ENCODE measurements at regions not wholly inside any gene's neighbourhood (a gene's known extent, or its start where the extent isn't known, plus 50 kb on each side); places are given as distances from the start of the nearest gene placed in this dataset.

DNA sequence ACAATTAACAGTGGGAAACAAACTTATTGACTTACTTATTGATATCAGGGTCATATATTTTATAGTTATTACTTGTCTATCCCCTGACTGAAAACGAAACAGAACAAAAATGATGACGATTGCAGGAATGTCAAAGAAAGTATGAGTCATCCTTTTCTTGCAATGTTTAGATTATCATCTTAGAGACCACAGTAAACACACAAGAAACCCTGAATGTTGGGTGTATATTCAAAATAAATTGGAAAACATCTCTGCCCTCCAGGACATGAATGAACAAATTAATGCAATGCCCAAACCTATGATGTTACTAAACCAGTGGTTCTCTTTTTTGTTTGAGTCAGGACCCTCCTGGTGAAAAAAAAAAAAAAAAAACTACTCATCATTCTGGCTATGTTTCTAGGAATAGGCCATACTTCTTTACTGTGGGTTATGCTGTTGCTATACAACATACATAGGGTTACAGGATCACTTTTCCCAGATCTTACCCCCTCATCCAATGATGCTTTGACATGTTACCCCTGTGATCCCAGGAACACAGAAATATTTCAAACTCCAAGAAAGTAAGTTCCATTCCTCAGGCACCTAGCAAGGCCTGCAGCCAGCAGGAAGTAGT is 623.4 kb upstream of the IGFBP3 start:
- H3K36me3 ChIP-seq (ENCODE audit: control insufficient read depth in 3 of 3, insufficient read depth in 3 of 3, low read length in 3 of 3), result no peaks in the 10 kb centered on the region
- no peaks in the 10 kb centered on the region for H3K9me3 ChIP-seq (ENCODE audit: control insufficient read depth in 3 of 3, low read length in 3 of 3)
- H3K4me3 ChIP-seq (ENCODE audit: low read length in 3 of 3), result no peak overlapping the region
- H3K27me3 ChIP-seq (ENCODE audit: control insufficient read depth in 3 of 3, insufficient read depth in 3 of 3, low read length in 3 of 3), result no peaks in the 10 kb centered on the region
- no peak overlapping the region for H3K27ac ChIP-seq (ENCODE audit: low read depth, low read length)
- no peak overlapping the region for H3K9ac ChIP-seq (ENCODE audit: low read depth in 1 of 3, low read length in 3 of 3)
- H3K4me1 ChIP-seq (ENCODE audit: control insufficient read depth in 3 of 3, insufficient read depth in 3 of 3, low read length in 3 of 3), result no peaks in the 10 kb centered on the region

DNA sequence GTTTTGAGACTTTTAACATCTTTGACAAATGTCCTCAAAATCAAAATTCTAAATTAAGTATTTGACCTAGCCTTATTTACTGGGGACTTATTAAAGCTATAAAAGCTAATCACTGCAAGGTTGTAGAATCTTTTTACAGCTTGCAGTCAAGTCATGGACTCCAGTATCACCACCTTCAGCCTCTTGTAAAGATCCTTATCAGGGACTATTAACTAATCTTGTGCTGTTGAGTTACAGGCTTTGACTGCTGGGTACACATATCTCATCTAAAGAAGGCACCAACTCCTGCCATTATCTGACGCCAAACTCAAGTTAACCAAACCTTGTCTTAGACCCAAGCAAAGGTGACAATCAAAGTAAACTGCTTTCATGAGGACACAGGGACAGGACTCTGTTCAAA is 621.0 kb upstream of the IGFBP3 start:
- no peaks in the 10 kb centered on the region for H3K27me3 ChIP-seq (ENCODE audit: control insufficient read depth in 3 of 3, insufficient read depth in 3 of 3, low read length in 3 of 3)
- H3K4me1 ChIP-seq (ENCODE audit: control insufficient read depth in 3 of 3, insufficient read depth in 3 of 3, low read length in 3 of 3), result no peaks in the 10 kb centered on the region
- no peak overlapping the region for H3K27ac ChIP-seq (ENCODE audit: low read depth, low read length)
- no peak overlapping the region for H3K4me3 ChIP-seq (ENCODE audit: low read length in 3 of 3)
- no peak overlapping the region for H3K9ac ChIP-seq (ENCODE audit: low read depth in 1 of 3, low read length in 3 of 3)
- no peaks in the 10 kb centered on the region for H3K9me3 ChIP-seq (ENCODE audit: control insufficient read depth in 3 of 3, low read length in 3 of 3)
- H3K36me3 ChIP-seq (ENCODE audit: control insufficient read depth in 3 of 3, insufficient read depth in 3 of 3, low read length in 3 of 3), result no peaks in the 10 kb centered on the region

DNA sequence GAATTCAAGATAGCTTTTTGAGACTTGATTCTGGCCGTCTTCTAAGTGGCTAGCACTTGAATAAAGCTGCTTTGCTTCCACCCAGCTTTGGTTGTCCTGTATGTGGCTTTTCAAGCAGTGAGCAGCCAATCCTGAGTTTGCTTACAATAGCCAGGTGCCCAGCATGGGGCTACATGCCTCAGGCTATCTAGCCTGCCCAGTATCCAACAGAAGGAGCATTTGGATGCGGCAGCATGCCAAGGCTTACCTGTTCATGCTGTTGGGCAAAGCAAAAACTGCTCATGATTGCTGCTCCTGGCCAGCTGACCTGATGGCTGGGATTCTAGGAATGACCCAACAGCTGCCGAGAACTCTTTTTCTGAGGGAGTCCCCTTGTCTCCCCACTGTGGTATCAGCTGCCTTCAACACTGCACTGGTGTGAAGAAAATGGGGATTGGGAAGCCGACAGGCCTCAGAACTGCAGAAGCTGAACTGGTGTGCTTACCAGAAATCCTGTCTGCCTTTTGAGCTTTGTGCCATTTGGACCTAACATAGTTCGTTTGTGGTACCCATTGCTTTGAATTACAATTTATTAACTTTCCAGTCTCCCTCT is 618.9 kb upstream of the IGFBP3 start:
- Histone ChIP-seq H3K27me3 (ENCODE audit: control insufficient read depth in 3 of 3, insufficient read depth in 3 of 3, low read length in 3 of 3) (no peaks in the 10 kb centered on the region), H3K9me3 (ENCODE audit: control insufficient read depth in 3 of 3, low read length in 3 of 3) (no peaks in the 10 kb centered on the region), H3K36me3 (ENCODE audit: control insufficient read depth in 3 of 3, insufficient read depth in 3 of 3, low read length in 3 of 3) (no peaks in the 10 kb centered on the region), H3K27ac (ENCODE audit: low read depth, low read length) (no peak overlapping the region), H3K9ac (ENCODE audit: low read depth in 1 of 3, low read length in 3 of 3) (no peak overlapping the region), H3K4me3 (ENCODE audit: low read length in 3 of 3) (no peak overlapping the region), H3K4me1 (ENCODE audit: control insufficient read depth in 3 of 3, insufficient read depth in 3 of 3, low read length in 3 of 3) (no peaks in the 10 kb centered on the region)

DNA sequence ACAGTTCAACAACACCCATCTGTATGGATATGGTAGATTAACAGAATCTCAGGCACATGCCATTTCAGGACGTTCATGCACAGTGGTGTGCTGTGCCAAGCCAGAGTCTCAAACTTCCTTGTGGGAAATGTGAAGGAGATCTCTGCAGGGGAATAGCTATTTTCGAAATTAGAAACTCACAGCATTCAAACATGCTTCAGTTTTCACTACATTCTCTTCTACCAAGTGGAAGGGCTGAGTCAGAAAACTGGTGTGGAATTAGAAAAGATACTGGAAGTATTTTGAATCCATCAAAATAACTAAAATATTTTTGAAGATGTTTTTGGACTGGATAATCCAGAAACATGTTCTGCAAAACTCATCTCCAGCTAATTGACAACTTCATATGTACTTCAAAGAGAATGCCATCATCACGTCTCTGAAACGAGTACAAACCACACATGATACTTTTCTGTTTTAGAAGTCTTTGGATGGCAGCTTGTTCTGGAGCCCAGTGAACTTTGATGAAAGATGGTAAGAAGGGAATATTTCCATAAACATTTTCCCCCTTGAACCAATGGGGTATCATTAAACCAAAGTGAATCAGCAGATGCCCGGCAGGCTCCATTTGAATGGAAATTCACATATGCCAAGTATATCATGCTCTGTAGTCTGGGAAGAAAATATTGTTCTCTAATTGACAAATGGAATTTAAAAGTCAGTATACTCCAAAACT is 616.3 kb upstream of the IGFBP3 start:
- Histone ChIP-seq H3K4me1 (ENCODE audit: control insufficient read depth in 3 of 3, insufficient read depth in 3 of 3, low read length in 3 of 3) (no peaks in the 10 kb centered on the region), H3K9ac (ENCODE audit: low read depth in 1 of 3, low read length in 3 of 3) (no peak overlapping the region), H3K9me3 (ENCODE audit: control insufficient read depth in 3 of 3, low read length in 3 of 3) (no peaks in the 10 kb centered on the region), H3K27ac (ENCODE audit: low read depth, low read length) (no peak overlapping the region), H3K27me3 (ENCODE audit: control insufficient read depth in 3 of 3, insufficient read depth in 3 of 3, low read length in 3 of 3) (no peaks in the 10 kb centered on the region), H3K4me3 (ENCODE audit: low read length in 3 of 3) (no peak overlapping the region), H3K36me3 (ENCODE audit: control insufficient read depth in 3 of 3, insufficient read depth in 3 of 3, low read length in 3 of 3) (no peaks in the 10 kb centered on the region)

DNA sequence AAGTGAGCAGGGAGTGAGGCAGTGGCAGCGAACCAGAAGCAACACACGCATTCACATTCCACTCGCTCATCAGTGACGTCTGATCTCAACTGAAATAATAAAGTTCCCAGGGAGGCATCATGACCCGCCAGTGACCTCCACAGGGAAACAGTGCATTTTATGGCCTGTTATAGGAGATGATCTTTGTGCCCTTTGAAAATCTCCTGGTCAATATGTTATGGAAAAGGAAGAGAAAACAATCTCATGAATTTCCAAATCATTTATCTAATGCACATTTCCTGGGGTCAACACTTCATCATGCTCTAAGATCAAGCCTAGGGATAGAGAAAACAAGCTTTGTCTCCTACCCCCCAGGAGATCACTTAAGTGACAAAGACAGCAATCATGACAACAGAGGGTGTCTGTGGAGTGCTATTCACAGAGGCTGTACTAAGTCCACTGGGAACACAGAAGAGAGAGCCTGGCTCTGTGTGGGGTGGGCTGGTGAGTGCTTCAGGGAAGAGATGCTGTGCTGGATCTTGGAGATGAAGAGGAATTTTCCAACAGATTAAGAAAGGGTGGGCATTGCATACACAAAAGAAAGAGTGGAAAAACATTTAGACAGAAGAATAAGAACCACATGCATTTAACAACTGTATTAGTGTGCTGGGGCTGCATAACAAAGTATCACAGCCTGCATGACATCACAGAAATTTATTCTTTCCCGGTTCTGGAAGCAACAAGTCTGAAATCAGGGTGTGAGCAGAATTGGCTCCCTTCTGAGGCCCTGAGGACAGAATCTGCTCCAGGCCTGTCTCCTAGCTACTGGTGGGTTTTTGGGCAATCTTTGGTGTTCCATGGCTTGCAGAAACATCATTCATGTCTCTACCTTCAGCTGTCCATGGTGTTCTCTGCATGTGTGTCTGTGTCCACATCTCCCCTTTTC is 613.9 kb upstream of the IGFBP3 start:
- peaks cover 0 to 4% (median 0%) of the 10 kb centered on the region in 3 donors for H3K9me3 ChIP-seq (ENCODE audit: control insufficient read depth in 3 of 3, low read length in 3 of 3)
- no peak overlapping the region for H3K27ac ChIP-seq (ENCODE audit: low read depth, low read length)
- no peak overlapping the region for H3K4me3 ChIP-seq (ENCODE audit: low read length in 3 of 3)
- no peaks in the 10 kb centered on the region for H3K36me3 ChIP-seq (ENCODE audit: control insufficient read depth in 3 of 3, insufficient read depth in 3 of 3, low read length in 3 of 3)
- H3K9ac ChIP-seq (ENCODE audit: low read depth in 1 of 3, low read length in 3 of 3), result no peak overlapping the region
- H3K4me1 ChIP-seq (ENCODE audit: control insufficient read depth in 3 of 3, insufficient read depth in 3 of 3, low read length in 3 of 3), result no peaks in the 10 kb centered on the region
- no peaks in the 10 kb centered on the region for H3K27me3 ChIP-seq (ENCODE audit: control insufficient read depth in 3 of 3, insufficient read depth in 3 of 3, low read length in 3 of 3)

DNA sequence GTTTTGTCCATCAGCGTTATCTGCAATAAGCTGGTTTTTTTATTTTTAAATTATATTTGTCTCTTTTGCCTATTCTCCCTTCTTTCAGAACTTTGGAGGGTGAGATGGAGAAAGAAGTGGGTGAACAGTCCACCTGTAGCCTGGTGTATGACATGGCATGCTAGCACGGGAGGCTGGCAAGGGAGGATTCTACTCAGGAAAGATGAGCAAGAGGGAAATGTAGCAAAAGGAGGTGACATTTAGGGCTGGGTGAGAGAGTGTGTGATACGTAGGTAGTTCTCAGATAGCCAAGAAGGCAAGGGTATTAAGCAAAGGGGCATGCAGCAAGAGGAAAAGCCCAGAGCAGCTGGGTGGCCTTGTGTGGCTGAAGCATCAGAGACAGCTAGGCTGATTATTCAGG is 612.9 kb upstream of the IGFBP3 start:
- Histone ChIP-seq H3K27ac (ENCODE audit: low read depth, low read length) (no peak overlapping the region), H3K4me1 (ENCODE audit: control insufficient read depth in 3 of 3, insufficient read depth in 3 of 3, low read length in 3 of 3) (no peaks in the 10 kb centered on the region), H3K4me3 (ENCODE audit: low read length in 3 of 3) (no peak overlapping the region), H3K9me3 (ENCODE audit: control insufficient read depth in 3 of 3, low read length in 3 of 3) (peaks cover 0 to 6% (median 0%) of the 10 kb centered on the region in 3 donors), H3K36me3 (ENCODE audit: control insufficient read depth in 3 of 3, insufficient read depth in 3 of 3, low read length in 3 of 3) (no peaks in the 10 kb centered on the region), H3K9ac (ENCODE audit: low read depth in 1 of 3, low read length in 3 of 3) (no peak overlapping the region), H3K27me3 (ENCODE audit: control insufficient read depth in 3 of 3, insufficient read depth in 3 of 3, low read length in 3 of 3) (no peaks in the 10 kb centered on the region)

DNA sequence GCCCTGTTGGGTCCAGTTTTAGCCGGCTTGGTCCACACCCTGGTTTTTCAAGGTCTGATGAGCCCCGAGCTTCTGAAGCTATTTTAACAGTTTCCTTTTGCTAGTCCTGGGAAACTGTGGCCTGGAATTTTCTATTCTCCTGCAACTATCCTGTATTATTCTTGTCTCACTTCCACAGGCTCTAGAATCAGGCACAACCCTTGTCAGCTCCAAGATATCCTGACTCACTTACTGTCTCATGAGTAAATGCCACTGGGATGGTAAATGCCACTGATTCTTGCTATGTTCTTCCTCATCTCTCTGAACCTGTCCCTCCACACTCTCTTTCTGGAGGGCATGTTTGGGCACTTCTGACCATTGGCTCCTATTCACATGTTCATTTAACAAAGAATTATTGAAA is 611.5 kb upstream of the IGFBP3 start:
- Histone ChIP-seq H3K9me3 (ENCODE audit: control insufficient read depth in 3 of 3, low read length in 3 of 3) (peaks cover 0 to 8% (median 1%) of the 10 kb centered on the region in 3 donors), H3K27ac (ENCODE audit: low read depth, low read length) (no peak overlapping the region), H3K4me1 (ENCODE audit: control insufficient read depth in 3 of 3, insufficient read depth in 3 of 3, low read length in 3 of 3) (no peaks in the 10 kb centered on the region), H3K9ac (ENCODE audit: low read depth in 1 of 3, low read length in 3 of 3) (no peak overlapping the region), H3K27me3 (ENCODE audit: control insufficient read depth in 3 of 3, insufficient read depth in 3 of 3, low read length in 3 of 3) (no peaks in the 10 kb centered on the region), H3K4me3 (ENCODE audit: low read length in 3 of 3) (no peak overlapping the region), H3K36me3 (ENCODE audit: control insufficient read depth in 3 of 3, insufficient read depth in 3 of 3, low read length in 3 of 3) (no peaks in the 10 kb centered on the region)

DNA sequence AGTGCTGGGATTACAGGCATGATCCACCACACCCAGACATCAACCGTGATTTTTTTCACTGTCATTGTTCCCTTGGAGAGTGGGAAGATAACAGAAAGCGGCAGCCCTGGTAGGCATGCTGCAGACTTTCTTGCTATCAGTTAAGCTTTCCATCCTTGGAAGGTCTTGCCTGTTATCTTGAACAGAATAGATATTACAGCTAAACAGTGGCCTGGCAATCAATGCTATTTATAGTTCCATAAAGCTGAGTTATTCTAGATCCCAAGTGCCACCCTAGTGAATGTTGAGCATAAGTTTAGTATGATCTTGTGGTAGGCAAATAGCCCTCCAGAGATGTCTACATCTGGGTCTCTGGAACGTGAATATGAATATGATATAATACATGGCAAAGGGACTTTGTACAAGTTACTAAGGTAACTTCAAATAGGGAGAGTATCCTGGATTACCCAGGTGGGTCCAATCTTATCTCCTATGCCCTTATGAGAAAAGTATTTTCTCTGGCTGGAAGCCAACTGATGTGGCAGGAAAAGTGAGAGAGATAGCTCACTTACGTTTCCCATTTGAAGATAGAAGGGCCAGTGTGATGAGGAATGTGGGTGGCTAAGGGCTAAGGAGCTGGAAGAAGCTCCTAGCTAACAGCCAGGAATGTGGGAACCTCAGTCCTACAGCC is 609.1 kb upstream of the IGFBP3 start:
- no peak overlapping the region for H3K4me3 ChIP-seq (ENCODE audit: low read length in 3 of 3)

DNA sequence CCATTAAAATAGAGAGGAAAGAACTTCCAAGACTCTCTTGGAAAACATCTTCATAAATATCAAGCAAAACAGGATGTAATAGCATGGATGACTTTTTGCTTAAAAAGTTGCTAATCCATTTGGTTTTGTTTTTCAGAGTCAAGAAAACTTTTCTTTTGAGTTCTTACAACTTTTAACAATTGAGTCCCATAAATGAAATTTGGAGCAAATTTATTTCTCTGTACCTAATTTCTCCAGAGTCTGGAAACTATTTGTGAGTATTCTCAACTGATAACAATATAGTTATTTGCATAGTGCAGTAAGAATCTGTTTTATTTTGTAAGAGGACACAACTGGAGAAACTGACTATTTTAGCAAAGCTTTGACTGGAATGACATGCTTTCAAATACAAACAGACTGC is 606.3 kb upstream of the IGFBP3 start:
- Histone ChIP-seq H3K27me3 (ENCODE audit: control insufficient read depth in 3 of 3, insufficient read depth in 3 of 3, low read length in 3 of 3) (no peaks in the 10 kb centered on the region), H3K4me3 (ENCODE audit: low read length in 3 of 3) (no peak overlapping the region), H3K9me3 (ENCODE audit: control insufficient read depth in 3 of 3, low read length in 3 of 3) (peaks cover 0 to 8% (median 4%) of the 10 kb centered on the region in 3 donors), H3K27ac (ENCODE audit: low read depth, low read length) (no peak overlapping the region), H3K36me3 (ENCODE audit: control insufficient read depth in 3 of 3, insufficient read depth in 3 of 3, low read length in 3 of 3) (no peaks in the 10 kb centered on the region), H3K4me1 (ENCODE audit: control insufficient read depth in 3 of 3, insufficient read depth in 3 of 3, low read length in 3 of 3) (no peaks in the 10 kb centered on the region), H3K9ac (ENCODE audit: low read depth in 1 of 3, low read length in 3 of 3) (no peak overlapping the region)

More for the DNA sequence above, 609.1 kb upstream of the IGFBP3 start:
- peaks cover 0 to 8% (median 4%) of the 10 kb centered on the region in 3 donors for H3K9me3 ChIP-seq (ENCODE audit: control insufficient read depth in 3 of 3, low read length in 3 of 3)
- H3K9ac ChIP-seq (ENCODE audit: low read depth in 1 of 3, low read length in 3 of 3), result no peak overlapping the region
- no peaks in the 10 kb centered on the region for H3K27me3 ChIP-seq (ENCODE audit: control insufficient read depth in 3 of 3, insufficient read depth in 3 of 3, low read length in 3 of 3)
- H3K4me1 ChIP-seq (ENCODE audit: control insufficient read depth in 3 of 3, insufficient read depth in 3 of 3, low read length in 3 of 3), result no peaks in the 10 kb centered on the region
- no peak overlapping the region for H3K27ac ChIP-seq (ENCODE audit: low read depth, low read length)
- no peaks in the 10 kb centered on the region for H3K36me3 ChIP-seq (ENCODE audit: control insufficient read depth in 3 of 3, insufficient read depth in 3 of 3, low read length in 3 of 3)

All from skeletal muscle tissue (tissue), 3 donors.